Colon (tissue), 2 donors: ENCODE measurements at regions not wholly inside any gene's neighbourhood (a gene's known extent, or its start where the extent isn't known, plus 50 kb on each side); places are given as distances from the start of the nearest gene placed in this dataset.

Source experiments
- FAIRE-seq: peaks from 2 replicates; lab custom pipeline; 2012; peaks lifted over from hg19 to GRCh38; lab: Jason Lieb, UNC
- donor health status: control.
- donor health status: control.

- no peak for FAIRE-seq
Observed at GRCh38 chr9:107064378-107064777, 201.4 kb downstream of the ZNF462 start.

DNA sequence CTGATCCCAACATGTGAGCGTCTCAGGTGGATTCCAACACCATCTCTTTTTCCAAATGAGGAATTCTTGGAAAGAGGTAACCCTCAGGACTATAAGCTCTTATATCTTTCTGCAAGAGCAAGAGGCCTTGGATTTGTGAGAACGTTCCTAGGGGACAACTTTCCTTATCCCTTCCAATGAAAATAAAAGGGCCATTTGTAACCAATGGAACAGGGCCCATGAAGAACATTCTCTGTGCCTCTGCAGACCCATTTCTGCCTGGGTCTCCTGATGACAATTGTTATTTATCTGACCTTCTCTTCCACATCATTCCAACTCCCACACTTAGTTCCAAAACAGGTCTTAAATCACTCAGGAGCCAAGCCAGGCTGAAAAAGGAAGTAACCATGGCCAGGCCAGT, 202.6 kb downstream of the ZNF462 start:
- FAIRE-seq, result no peak

DNA sequence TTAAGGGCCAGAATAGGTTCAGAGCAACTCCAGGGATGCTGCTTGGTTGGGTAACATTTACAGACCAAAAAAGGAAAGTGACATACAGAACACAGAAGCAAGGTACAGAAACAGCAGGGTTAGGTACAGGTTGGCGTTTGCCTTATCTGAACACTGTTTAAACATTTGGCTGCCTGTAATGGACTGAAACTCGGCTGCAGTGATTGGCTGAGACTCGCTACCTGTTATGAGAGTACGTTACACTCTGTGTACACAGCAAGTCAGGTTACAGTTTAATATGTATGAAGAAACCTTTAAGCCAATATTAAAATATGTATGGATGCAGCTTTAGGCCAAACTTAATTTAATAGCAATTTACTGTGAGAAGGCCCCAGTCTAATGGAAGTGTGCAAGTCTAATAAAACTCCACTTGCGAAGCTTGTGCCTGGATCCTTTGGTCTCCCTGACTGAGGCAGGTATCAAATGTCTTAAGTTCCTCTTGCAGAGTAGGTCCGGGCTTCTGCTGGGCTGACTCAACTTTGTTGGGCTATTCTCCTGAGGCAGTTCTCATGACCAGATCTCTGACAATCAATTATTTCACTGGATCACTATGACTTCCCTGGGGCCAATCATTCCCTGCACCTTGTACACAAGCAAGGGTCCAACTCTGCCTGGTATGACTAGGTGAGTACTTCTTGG, 204.9 kb downstream of the ZNF462 start:
- no peak for FAIRE-seq

DNA sequence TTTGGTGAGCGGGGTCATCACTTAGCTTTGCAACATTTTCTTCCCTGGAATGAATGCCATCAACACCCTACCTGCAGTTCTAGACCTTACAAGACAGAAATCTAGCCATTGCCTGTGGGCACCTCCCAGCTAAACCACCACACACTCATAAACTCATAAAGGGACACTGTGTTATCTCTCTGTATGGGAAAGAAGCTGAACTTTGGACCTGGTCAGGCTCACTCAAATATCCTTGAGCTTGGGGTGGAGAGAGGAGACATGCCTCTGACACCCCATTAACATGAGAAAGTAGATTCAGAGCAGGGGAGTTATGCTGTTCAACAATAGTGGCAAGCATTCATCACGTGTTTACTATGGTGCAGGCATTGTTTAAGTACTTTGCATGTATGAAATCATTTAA, 205.6 kb downstream of the ZNF462 start:
- FAIRE-seq, result no peak

DNA sequence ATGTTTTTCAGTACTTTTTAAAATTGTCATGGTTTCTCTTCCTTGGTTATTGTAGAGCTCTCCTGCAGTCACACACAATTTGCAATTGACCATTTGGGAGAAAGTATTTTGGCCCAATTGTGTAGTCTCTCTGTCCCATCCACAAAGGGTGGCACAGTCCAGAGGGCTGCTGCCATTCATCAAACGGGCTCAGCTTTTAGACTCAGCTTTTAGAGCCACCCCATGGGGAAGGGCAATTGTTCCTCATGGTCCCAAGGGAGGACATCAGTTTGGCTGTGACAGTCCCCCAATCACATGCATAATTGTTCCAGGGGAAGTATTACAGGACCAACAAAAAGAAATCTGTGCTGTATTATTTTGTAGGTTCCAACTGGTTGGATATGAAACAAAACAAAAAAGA, 207.6 kb downstream of the ZNF462 start:
- no peak for FAIRE-seq

- no peak for FAIRE-seq
Observed at GRCh38 chr9:107078061-107078460, 205.0 kb upstream of the RAD23B start.

DNA sequence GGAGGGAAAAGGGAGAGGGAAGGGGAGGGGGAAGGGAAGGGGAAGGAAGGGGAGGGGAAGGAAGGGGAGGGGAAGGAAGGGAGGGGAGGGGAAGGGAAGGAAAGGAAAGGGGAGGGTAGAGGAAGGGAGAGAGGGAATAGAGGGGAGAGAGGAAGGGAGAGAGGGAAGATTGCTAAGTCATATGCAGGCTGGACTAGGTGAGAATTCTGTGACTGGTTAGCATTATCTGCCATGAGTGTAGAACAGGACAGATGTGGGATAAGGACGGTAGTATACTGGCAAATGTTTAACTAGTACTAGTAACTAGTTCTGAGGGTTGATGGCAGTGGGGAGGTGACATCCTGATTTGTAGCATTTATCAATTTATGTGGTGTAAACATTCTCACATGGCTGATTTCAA, 203.5 kb upstream of the RAD23B start:
- no peak for FAIRE-seq

- FAIRE-seq, result no peak
Observed at GRCh38 chr9:107080130-107080529, 202.9 kb upstream of the RAD23B start.

DNA sequence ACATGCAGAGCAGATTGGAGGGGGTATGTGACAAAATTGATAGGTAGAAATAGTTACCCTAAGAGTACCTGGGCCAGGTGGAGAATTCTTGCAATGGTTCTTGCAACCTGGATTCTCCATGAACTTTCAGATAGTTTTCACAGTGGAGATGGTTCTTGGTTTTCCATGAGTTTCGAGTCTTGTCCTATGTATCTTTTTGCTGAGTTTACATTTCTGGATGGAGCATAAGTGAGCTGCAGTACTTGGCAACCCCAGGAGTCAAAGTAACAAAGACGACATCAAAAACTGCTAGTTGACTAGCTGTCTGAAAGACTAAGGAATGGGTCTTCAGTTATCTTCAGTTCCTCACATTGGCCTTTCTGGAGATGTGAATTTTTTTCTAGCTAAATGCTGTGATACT, 196.6 kb upstream of the RAD23B start:
- FAIRE-seq, result no peak

GRCh38 chr9:107087222-107087621, 195.9 kb upstream of the RAD23B start:
- no peak for FAIRE-seq

DNA sequence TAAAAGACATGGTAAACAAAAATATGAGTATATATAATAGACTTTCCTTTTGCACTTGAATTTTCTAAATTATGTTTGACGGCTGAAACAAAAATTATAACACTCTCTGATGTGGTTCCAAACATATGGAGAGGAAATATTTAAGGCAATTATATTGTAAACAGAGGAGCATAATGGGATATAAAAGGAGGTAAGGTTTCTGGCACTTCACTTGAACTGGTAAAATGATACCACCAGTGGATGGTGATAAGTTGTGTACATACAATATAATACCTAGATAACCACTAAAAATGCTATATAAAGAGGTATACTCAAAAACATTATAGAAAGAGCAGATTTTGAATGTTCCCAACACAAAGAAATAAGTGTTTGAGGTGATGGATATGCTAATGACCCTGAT, 192.9 kb upstream of the RAD23B start:
- FAIRE-seq, result no peak

- peak; percentile 31 for FAIRE-seq
Observed at GRCh38 chr9:107093365-107094060, 189.6 kb upstream of the RAD23B start.

DNA sequence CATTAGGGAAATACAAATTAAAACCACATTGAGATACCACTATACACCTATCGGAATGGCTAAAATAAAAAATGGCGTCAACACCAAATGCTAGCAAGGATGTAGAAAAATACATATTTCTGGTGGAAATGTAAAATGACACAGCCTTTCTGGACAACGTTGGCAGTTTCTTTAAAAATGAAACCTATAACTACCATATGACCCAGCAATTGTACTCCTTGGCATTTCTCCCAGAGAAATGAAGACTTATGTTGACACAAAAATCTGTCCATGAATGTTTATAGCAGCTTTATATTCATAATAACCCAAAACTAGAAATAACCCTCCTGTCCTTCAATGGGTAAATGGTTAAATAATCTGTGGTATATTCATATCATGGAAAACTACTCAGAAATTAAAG, 188.7 kb upstream of the RAD23B start:
- no peak for FAIRE-seq

GRCh38 chr9:107100591-107100990, 182.5 kb upstream of the RAD23B start:
- no peak for FAIRE-seq

- no peak for FAIRE-seq
Observed at GRCh38 chr9:107102011-107102410, 181.1 kb upstream of the RAD23B start.

GRCh38 chr9:107103621-107104020, 179.5 kb upstream of the RAD23B start:
- FAIRE-seq, result no peak

- FAIRE-seq, result no peak
Observed at GRCh38 chr9:107105784-107106183, 177.3 kb upstream of the RAD23B start.

GRCh38 chr9:107106416-107106815, 176.7 kb upstream of the RAD23B start:
- no peak for FAIRE-seq

DNA sequence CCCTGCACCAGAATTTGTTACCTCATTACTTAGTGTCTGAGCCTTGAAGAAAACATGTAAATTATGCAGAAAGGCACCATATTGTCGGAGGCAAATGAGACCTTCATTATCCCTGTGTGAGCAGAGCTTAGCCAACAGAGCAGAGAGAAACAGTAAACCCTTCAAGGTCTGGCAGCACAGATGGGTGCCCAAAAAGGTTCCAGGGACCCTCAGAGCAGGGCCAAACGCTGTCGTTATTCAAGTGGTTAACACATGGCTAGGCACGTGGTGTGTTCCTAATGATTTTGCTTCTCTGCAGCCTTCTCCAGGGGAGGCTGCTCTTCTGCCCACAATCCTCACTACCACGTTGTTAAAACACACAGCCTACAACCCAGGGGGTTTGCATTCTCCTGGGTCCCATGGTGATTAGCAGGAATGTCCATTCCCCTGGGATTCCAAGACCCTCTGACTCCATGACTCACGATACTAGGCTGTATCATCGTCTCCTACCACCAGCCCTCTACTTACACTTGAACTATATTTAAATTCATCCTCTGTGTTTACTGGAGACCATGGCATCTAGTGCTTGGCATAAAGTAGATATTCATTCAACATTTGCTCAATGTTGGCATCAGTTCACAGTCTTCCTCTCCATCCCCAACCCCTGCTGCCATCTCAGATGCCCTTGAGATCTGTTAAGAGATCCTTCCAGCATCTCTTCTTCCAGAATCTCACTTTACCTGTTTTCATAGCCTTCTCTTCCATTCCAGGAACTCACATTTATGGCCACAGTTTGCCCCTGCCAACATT, 174.5 kb upstream of the RAD23B start:
- no peak for FAIRE-seq

DNA sequence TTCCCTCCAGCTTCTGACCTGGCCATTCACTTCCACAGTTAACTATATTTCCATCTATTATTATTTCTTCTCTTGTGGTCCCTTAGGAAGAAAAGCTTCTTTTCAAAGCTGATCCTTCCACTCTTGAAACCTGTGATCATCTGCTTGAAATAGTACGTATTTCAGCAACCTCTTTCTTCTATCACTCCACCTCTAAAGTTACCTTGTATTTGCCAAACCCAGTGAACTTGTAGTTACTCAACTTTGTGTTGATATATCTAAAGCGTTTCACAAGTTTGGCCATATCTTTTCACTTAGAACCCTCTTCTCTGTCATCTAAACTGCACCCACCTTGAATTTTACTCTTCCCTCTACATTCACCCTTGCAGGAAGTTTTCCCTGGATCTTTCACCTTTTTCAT, 173.8 kb upstream of the RAD23B start:
- no peak for FAIRE-seq

DNA sequence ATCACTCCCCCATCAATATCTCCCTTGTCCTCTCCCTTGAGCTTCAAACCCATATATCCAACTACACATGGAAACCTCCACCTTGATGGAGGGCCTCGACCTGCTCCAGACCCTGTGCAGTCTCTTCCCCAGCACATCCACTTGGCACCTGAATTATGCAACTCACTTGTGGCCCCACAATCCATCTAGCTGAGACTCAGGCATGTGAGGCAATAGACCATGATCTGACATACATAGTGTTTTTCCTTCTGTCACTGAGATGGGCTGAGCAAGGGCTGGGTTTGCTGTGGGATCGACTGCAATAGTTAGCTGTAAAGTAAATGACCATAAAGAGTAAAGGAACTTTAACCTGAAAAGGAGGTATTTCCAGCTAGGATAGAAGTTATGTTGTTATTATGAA, 172.9 kb upstream of the RAD23B start:
- FAIRE-seq, result no peak

GRCh38 chr9:107112707-107113243, 170.3 kb upstream of the RAD23B start:
- FAIRE-seq, result no peak
